ENCODE measurements at regions not wholly inside any gene's neighbourhood (a gene's known extent, or its start where the extent isn't known, plus 50 kb on each side); places are given as distances from the start of the nearest gene placed in this dataset.

GRCh38 chr4:147361726-147362125, 119.2 kb upstream of the EDNRA start:
- peak; percentile 77 for DNase-seq (ENCODE audit: low read depth)

- DNase-seq (ENCODE audit: low read depth) = peak; percentile 51
These were observed 118.0 kb upstream of the EDNRA start for GRCh38 chr4:147362938-147363337.

- DNase-seq (ENCODE audit: low read depth) = no peak
These were observed 117.4 kb upstream of the EDNRA start for GRCh38 chr4:147363514-147363913.

GRCh38 chr4:147365396-147365795, 115.5 kb upstream of the EDNRA start:
- DNase-seq (ENCODE audit: low read depth) = no peak

GRCh38 chr4:147366164-147366563, 114.7 kb upstream of the EDNRA start:
- no peak for DNase-seq (ENCODE audit: low read depth)

- peak; percentile 5 for DNase-seq (ENCODE audit: low read depth)
These were observed 113.0 kb upstream of the EDNRA start for GRCh38 chr4:147367891-147368290.

GRCh38 chr4:147368948-147369347, 111.9 kb upstream of the EDNRA start:
- no peak for DNase-seq (ENCODE audit: low read depth)

GRCh38 chr4:147370473-147370872, 110.4 kb upstream of the EDNRA start:
- no peak for DNase-seq (ENCODE audit: low read depth)

- DNase-seq (ENCODE audit: low read depth) = no peak
These were observed 110.0 kb upstream of the EDNRA start for GRCh38 chr4:147370881-147371280.

- peak; percentile 10 for DNase-seq (ENCODE audit: low read depth)
These were observed 109.2 kb upstream of the EDNRA start for GRCh38 chr4:147371661-147372060.

GRCh38 chr4:147378780-147379179, 102.1 kb upstream of the EDNRA start:
- no peak for DNase-seq (ENCODE audit: low read depth)

GRCh38 chr4:147381749-147382148, 99.1 kb upstream of the EDNRA start:
- DNase-seq (ENCODE audit: low read depth) = no peak

- no peak for DNase-seq (ENCODE audit: low read depth)
These were observed 92.9 kb upstream of the EDNRA start for GRCh38 chr4:147388018-147388417.

GRCh38 chr4:147396105-147396504, 84.8 kb upstream of the EDNRA start:
- no peak for DNase-seq (ENCODE audit: low read depth)

- DNase-seq (ENCODE audit: low read depth) = no peak
These were observed 82.3 kb upstream of the EDNRA start for GRCh38 chr4:147398556-147398955.

GRCh38 chr4:147400721-147401120, 80.2 kb upstream of the EDNRA start:
- no peak for DNase-seq (ENCODE audit: low read depth)

GRCh38 chr4:147401221-147401620, 79.7 kb upstream of the EDNRA start:
- DNase-seq (ENCODE audit: low read depth) = no peak

- no peak for DNase-seq (ENCODE audit: low read depth)
These were observed 73.4 kb upstream of the EDNRA start for GRCh38 chr4:147407261-147408045.

GRCh38 chr4:147408189-147408588, 72.7 kb upstream of the EDNRA start:
- no peak for DNase-seq (ENCODE audit: low read depth)

GRCh38 chr4:147409350-147409749, 71.5 kb upstream of the EDNRA start:
- DNase-seq (ENCODE audit: low read depth) = no peak

- peak; percentile 12 for DNase-seq (ENCODE audit: low read depth)
These were observed 62.7 kb upstream of the EDNRA start for GRCh38 chr4:147418226-147418625.

GRCh38 chr4:147421456-147421855, 59.4 kb upstream of the EDNRA start:
- no peak for DNase-seq (ENCODE audit: low read depth)

- DNase-seq (ENCODE audit: low read depth) = no peak
These were observed 57.7 kb upstream of the EDNRA start for GRCh38 chr4:147423229-147423628.

GRCh38 chr4:147425019-147425418, 55.9 kb upstream of the EDNRA start:
- no peak for DNase-seq (ENCODE audit: low read depth)
